ENCODE measurements at regions not wholly inside any gene's neighbourhood (a gene's known extent, or its start where the extent isn't known, plus 50 kb on each side); places are given as distances from the start of the nearest gene placed in this dataset.

- no peak for TF ChIP-seq CTCF (IDR thresholded peaks at IDR 0.05)
- no peak for TF ChIP-seq POLR2A (IDR thresholded peaks at IDR 0.05)
Measured at GRCh38 chr10:129219364-129219763, 247.7 kb upstream of the MGMT start.

All from lower leg skin (tissue), 3 donors.